NT2/D1 (cell line): ENCODE measurements at regions not wholly inside any gene's neighbourhood (a gene's known extent, or its start where the extent isn't known, plus 50 kb on each side); places are given as distances from the start of the nearest gene placed in this dataset.
"Not testable (repeated sequence)": the region's sequence is repeated elsewhere in the genome, so short reads cannot be mapped to it uniquely, and the experiment has no call there.

Source experiments
- DNase-seq: peaks from one replicate; pipeline ENCODE4 v3.0.0-alpha.2; 2011; ENCODE audit warnings: low read depth, low spot score
- H3K27me3 ChIP-seq: 2 replicates; pipeline ENCODE4 v1.6.0; 2011; ENCODE audit warnings: mild to moderate bottlenecking; ENCODE audit not compliant: insufficient read length, insufficient read depth
- H3K36me3 ChIP-seq: 2 replicates; pipeline ENCODE4 v1.6.1; 2011; ENCODE audit warnings: mild to moderate bottlenecking, low read length, mixed read lengths; ENCODE audit not compliant: insufficient read depth, insufficient read length
- H3K4me1 ChIP-seq: 2 replicates; pipeline ENCODE4 v1.5.1; 2011; ENCODE audit not compliant: insufficient read depth, insufficient read length
- H3K4me3 ChIP-seq: 2 replicates; pipeline ENCODE4 v1.5.1; 2011; ENCODE audit warnings: low read depth; ENCODE audit not compliant: insufficient read length
- H3K9ac ChIP-seq: 2 replicates; pipeline ENCODE4 v1.6.0; 2011; ENCODE audit warnings: low read depth; ENCODE audit not compliant: insufficient read length
- H3K9me3 ChIP-seq: 2 replicates; pipeline ENCODE4 v1.5.1; 2011; ENCODE audit warnings: mild to moderate bottlenecking, low read length; ENCODE audit not compliant: insufficient read depth
- SUZ12 ChIP-seq: IDR thresholded peaks from 2 replicates; pipeline ENCODE4 v1.6.1; 2011; ENCODE audit not compliant: insufficient read length, insufficient read depth; ENCODE audit errors: extremely low read depth
- YY1 ChIP-seq: IDR thresholded peaks from 2 replicates; pipeline ENCODE4 v1.6.1; 2011; ENCODE audit not compliant: insufficient read length, insufficient read depth
- ZNF274 ChIP-seq: IDR thresholded peaks from 2 replicates; pipeline ENCODE4 v1.6.1; 2011; ENCODE audit warnings: mild to moderate bottlenecking, low read depth, low read length

DNA sequence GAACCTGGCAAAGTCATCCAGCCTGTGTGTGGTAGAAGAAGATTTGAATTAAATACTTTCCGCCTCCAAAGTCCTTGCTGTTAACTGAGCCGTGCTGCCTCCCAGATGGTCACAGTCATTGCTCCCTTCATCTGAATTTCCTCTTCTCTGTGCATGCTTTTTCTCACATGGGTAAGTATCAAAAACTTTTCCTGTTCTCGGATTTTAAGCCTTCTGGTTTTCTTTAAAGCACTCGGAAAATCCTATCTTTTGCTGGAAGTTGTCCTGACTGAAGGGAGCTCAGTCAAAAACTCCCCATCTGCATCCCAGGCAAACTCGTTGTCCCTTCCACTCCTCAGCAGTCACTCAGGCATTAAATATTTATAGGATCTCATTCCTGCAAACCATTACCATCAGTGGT, 290.0 kb upstream of the PIK3R1 start:
- no peaks in the 10 kb centered on the region for H3K27me3 ChIP-seq
- TF ChIP-seq SUZ12 (no peak), YY1 (no peak), ZNF274 (no peak)
- no peak overlapping the region for H3K4me3 ChIP-seq
- H3K36me3 ChIP-seq = no peaks in the 10 kb centered on the region
- DNase-seq = no peak
- H3K4me1 ChIP-seq = no peaks in the 10 kb centered on the region
- no peak overlapping the region for H3K9ac ChIP-seq
- no peaks in the 10 kb centered on the region for H3K9me3 ChIP-seq

DNA sequence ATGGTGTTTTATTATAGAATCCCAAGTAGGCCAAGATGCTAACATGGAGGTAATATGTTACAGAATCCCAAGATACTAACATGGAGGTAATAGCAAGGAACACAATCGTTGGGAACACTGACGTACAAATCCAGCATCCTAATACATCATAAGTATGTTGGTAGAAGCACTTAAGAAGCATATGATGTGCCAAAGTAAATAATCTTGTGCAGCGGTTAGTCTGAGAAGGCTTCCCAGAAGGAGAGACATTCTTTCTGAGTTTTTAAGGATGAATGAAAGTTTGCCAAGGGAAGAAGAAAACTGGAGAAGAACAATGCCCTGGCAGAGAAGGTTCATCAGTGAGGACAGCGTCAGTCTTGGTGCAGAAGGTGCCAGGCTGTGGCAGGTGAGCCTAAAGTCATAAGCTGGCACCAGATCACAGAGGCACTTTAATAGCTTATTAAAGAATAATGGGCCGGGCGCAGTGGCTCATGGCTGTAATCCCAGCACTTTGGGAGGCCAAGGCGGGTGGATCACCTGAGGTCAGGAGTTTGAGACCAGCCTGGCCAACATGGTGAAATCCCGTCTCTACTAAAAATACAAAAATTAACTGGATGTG, 294.5 kb upstream of the PIK3R1 start:
- Histone ChIP-seq H3K4me3 (no peak overlapping the region), H3K4me1 (no peaks in the 10 kb centered on the region), H3K36me3 (no peaks in the 10 kb centered on the region), H3K27me3 (no peaks in the 10 kb centered on the region), H3K9ac (no peak overlapping the region), H3K9me3 (no peaks in the 10 kb centered on the region)
- DNase-seq = no peak
- TF ChIP-seq ZNF274 = no peak
- TF ChIP-seq YY1 = no peak
- TF ChIP-seq SUZ12 = no peak

DNA sequence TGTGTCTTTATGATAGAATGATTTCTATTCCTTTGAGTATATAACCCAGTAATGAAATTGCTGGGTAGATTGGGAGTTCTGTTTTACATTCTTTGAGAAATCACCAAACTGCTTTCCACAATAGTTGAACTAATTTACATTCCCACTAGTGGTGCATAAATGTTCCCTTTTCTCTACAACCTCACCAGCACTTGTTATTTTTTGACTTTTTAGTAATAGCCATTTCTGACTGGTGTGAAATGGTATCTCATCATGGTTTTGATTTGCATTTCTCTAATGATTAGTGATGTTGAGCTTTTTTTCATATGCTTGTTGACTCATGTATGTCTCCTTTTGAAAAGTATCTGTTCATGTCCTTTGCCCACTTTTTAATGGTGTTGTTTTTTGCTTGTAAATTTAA, 296.0 kb upstream of the PIK3R1 start:
- not testable (repeated sequence) for H3K9me3 ChIP-seq, H3K4me1 ChIP-seq, H3K4me3 ChIP-seq, H3K27me3 ChIP-seq, H3K36me3 ChIP-seq, DNase-seq, H3K9ac ChIP-seq

DNA sequence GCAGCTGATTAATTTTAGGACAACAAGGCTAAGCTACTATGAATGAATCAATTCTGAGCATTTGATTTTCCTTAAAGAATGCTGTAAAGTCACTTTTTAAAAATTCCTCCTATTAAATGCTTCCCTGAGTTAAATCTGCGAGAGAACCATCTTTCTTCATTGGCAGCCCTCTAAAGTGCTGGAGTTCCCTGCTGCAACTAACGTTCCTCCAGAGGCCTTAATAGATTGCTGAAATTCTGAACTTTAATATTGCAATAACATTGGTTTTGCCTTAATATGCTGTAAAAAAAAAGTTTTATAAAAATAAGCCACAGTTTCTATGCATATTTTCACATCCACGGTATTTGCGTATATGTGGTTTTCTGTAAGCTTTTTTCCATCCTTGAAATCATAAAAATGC, 298.0 kb upstream of the PIK3R1 start:
- TF ChIP-seq ZNF274 = no peak
- no peak for TF ChIP-seq SUZ12
- TF ChIP-seq YY1 = no peak
- Histone ChIP-seq H3K4me1 (no peaks in the 10 kb centered on the region), H3K4me3 (no peak overlapping the region), H3K36me3 (no peaks in the 10 kb centered on the region), H3K27me3 (no peaks in the 10 kb centered on the region), H3K9ac (no peak overlapping the region), H3K9me3 (no peaks in the 10 kb centered on the region)
- DNase-seq = no peak

DNA sequence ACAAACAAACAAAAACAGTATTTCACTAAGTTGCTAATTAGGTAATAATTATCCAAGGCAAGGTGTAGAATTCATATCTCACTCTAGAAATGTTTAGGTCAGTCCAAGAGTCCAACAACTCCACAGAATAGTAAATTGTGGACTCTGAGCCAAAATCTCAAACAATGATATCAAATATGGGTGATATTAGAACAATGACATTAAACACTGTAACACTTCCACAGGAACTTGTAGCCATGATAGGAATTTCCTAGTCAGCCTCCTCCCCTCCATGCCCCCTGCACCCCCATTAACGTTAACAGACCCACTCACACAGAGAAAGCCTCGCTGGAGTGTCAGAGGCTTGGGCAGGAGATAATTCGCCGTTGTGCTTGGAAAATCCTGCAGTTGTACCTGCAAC, 305.0 kb upstream of the PIK3R1 start:
- Histone ChIP-seq H3K27me3 (no peaks in the 10 kb centered on the region), H3K9me3 (no peaks in the 10 kb centered on the region), H3K4me3 (no peak overlapping the region), H3K36me3 (no peaks in the 10 kb centered on the region), H3K9ac (no peak overlapping the region), H3K4me1 (no peaks in the 10 kb centered on the region)
- no peak for DNase-seq
- TF ChIP-seq ZNF274 (no peak), YY1 (no peak), SUZ12 (no peak)

DNA sequence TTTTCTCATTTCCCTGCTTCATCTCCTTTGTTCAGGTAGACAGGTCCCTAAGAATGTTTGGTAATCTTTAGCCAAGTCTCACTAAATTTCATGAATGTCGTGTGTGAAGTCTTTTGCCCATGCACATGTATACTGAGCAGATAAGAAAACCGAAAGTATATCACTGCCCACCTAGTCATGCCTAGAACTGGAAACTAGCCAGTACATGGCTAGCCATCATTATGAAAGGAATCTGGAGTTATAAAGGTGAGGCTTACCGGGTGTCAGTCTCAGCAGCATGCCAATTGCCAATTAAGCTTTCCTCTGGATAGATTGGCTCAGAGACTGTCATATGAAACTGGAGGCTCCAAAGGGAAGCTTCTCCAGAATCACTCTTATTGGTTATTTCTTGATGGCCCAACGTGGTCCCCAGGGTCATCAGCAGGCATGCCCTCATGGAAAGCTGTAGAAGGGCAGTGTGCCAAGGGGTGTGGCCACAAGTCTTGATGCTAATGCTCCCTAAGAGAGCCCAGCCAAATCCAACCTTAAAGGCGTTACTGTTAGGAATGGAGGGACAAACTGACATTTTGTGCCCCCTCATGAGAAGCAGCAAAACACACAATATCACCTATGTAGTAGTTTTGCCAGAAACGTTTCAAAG, 307.3 kb upstream of the PIK3R1 start:
- Histone ChIP-seq H3K9ac (no peak overlapping the region), H3K27me3 (no peaks in the 10 kb centered on the region), H3K9me3 (no peaks in the 10 kb centered on the region), H3K4me3 (no peak overlapping the region), H3K36me3 (no peaks in the 10 kb centered on the region), H3K4me1 (no peaks in the 10 kb centered on the region)
- no peak for TF ChIP-seq ZNF274
- TF ChIP-seq YY1 = no peak
- TF ChIP-seq SUZ12 = no peak
- DNase-seq = no peak

DNA sequence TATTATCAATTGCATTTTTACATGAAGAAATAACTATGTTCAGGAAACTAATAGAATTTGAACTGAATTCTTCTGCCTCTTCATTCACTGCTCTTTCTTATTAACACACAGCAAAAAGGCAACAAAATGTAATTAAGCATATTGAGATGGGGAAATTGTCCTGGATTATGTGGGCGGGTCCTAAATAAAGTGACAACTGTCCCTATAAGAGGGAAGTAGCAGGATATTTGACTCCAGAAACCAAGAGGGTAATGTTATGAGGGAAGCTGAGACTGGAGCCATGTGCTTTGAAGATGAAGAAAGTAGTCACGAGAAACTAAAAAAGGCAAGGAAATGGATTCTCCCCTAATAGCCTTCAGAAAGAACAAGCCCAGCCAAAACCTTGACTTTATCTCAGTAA, 311.2 kb upstream of the PIK3R1 start:
- H3K27me3 ChIP-seq = no peaks in the 10 kb centered on the region
- H3K4me3 ChIP-seq = no peak overlapping the region
- H3K4me1 ChIP-seq = no peaks in the 10 kb centered on the region
- no peaks in the 10 kb centered on the region for H3K9me3 ChIP-seq
- no peak for DNase-seq
- TF ChIP-seq ZNF274 (no peak), YY1 (no peak), SUZ12 (no peak)
- H3K36me3 ChIP-seq = no peaks in the 10 kb centered on the region
- no peak overlapping the region for H3K9ac ChIP-seq
